Central memory CD8-positive, alpha-beta T cell (primary cell): ENCODE measurements at regions not wholly inside any gene's neighbourhood (a gene's known extent, or its start where the extent isn't known, plus 50 kb on each side); places are given as distances from the start of the nearest gene placed in this dataset.

Experiments used
- ATAC-seq: fragments of 150-1000 bp; cut with Tn5 transposase; replicated peaks from 2 replicates; pipeline ENCODE4 v1.10.0; 2022; ENCODE audit warnings: mild to moderate bottlenecking, moderate FRiP score, moderate number of reproducible peaks; ENCODE audit not compliant: poor library complexity, severe bottlenecking; ENCODE audit errors: extremely low read depth
- DNase-seq, 2 donors: peaks; one replicate each; pipeline ENCODE4 v3.0.0; 2021; ENCODE audit warnings: low spot score in 2 of 2
- H3K27ac Mint-ChIP-seq: one replicate; pipeline ENCODE4 v1.8.0; 2022; ENCODE audit warnings: low read depth, mild to moderate bottlenecking, moderate library complexity, mixed read lengths
- H3K27me3 Mint-ChIP-seq: one replicate; pipeline ENCODE4 v1.8.0; 2022; ENCODE audit warnings: mixed read lengths
- H3K36me3 Mint-ChIP-seq: one replicate; pipeline ENCODE4 v1.8.0; 2022; ENCODE audit warnings: mild to moderate bottlenecking, moderate library complexity, mixed read lengths; ENCODE audit not compliant: insufficient read depth
- H3K4me1 Mint-ChIP-seq: one replicate; pipeline ENCODE4 v1.8.0; 2022; ENCODE audit warnings: mixed read lengths
- H3K4me3 Mint-ChIP-seq: one replicate; pipeline ENCODE4 v1.8.0; 2022; ENCODE audit warnings: mild to moderate bottlenecking, moderate library complexity, mixed read lengths
- H3K9me3 Mint-ChIP-seq: one replicate; pipeline ENCODE4 v1.8.0; 2022; ENCODE audit warnings: mixed read lengths

GRCh38 chr22:48886604-48887393 lies 940.9 kb downstream of the BRD1 start:
- ATAC-seq = no peak
- H3K27ac Mint-ChIP-seq = no peak overlapping the region
- no peaks in the 10 kb centered on the region for H3K36me3 Mint-ChIP-seq

GRCh38 chr22:48885919-48886305 lies 941.8 kb downstream of the BRD1 start:
- Mint-ChIP-seq H3K27ac (no peak overlapping the region), H3K4me3 (no peak overlapping the region), H3K36me3 (no peaks in the 10 kb centered on the region), H3K9me3 (no peaks in the 10 kb centered on the region), H3K27me3 (no peaks in the 10 kb centered on the region), H3K4me1 (no peaks in the 10 kb centered on the region)
- no peak for DNase-seq
- ATAC-seq = no peak

More at GRCh38 chr22:48886604-48887393, 940.9 kb downstream of the BRD1 start:
- DNase-seq = no peak
- Mint-ChIP-seq H3K4me1 (no peaks in the 10 kb centered on the region), H3K9me3 (no peaks in the 10 kb centered on the region), H3K27me3 (no peaks in the 10 kb centered on the region), H3K4me3 (no peak overlapping the region)

GRCh38 chr22:48885271-48885918 lies 942.3 kb downstream of the BRD1 start:
- Mint-ChIP-seq H3K27me3 (no peaks in the 10 kb centered on the region), H3K4me3 (no peak overlapping the region), H3K4me1 (no peaks in the 10 kb centered on the region), H3K27ac (no peak overlapping the region), H3K36me3 (no peaks in the 10 kb centered on the region), H3K9me3 (no peaks in the 10 kb centered on the region)
- DNase-seq (no peak), ATAC-seq (no peak)

- Mint-ChIP-seq H3K27ac (no peak overlapping the region), H3K4me1 (no peaks in the 10 kb centered on the region), H3K36me3 (no peaks in the 10 kb centered on the region), H3K4me3 (no peak overlapping the region), H3K27me3 (no peaks in the 10 kb centered on the region), H3K9me3 (no peaks in the 10 kb centered on the region)
- DNase-seq (no peak), ATAC-seq (no peak)
Measured at GRCh38 chr22:48884786-48885185, 942.9 kb downstream of the BRD1 start.

- DNase-seq (no peak), ATAC-seq (no peak)
- Mint-ChIP-seq H3K4me3 (no peak overlapping the region), H3K9me3 (no peaks in the 10 kb centered on the region), H3K4me1 (no peaks in the 10 kb centered on the region), H3K36me3 (no peaks in the 10 kb centered on the region), H3K27me3 (no peaks in the 10 kb centered on the region), H3K27ac (no peak overlapping the region)
Measured at GRCh38 chr22:48884324-48884723, 943.3 kb downstream of the BRD1 start.

- no peaks in the 10 kb centered on the region for H3K9me3 Mint-ChIP-seq
- H3K27me3 Mint-ChIP-seq = no peaks in the 10 kb centered on the region
- H3K4me1 Mint-ChIP-seq = no peaks in the 10 kb centered on the region
- no peaks in the 10 kb centered on the region for H3K36me3 Mint-ChIP-seq
- ATAC-seq (no peak), DNase-seq (no peak)
- no peak overlapping the region for H3K4me3 Mint-ChIP-seq
- H3K27ac Mint-ChIP-seq = no peak overlapping the region
Measured at GRCh38 chr22:48883211-48883960, 944.3 kb downstream of the BRD1 start.

- H3K27ac Mint-ChIP-seq = no peak overlapping the region
- H3K4me3 Mint-ChIP-seq = no peak overlapping the region
- DNase-seq = no peak
- H3K36me3 Mint-ChIP-seq = no peaks in the 10 kb centered on the region
- H3K9me3 Mint-ChIP-seq = no peaks in the 10 kb centered on the region
- H3K4me1 Mint-ChIP-seq = no peaks in the 10 kb centered on the region
- no peak for ATAC-seq
- H3K27me3 Mint-ChIP-seq = no peaks in the 10 kb centered on the region
Measured at GRCh38 chr22:48882636-48883200, 945.0 kb downstream of the BRD1 start.

GRCh38 chr22:48881326-48881980 lies 946.2 kb downstream of the BRD1 start:
- no peak for DNase-seq
- Mint-ChIP-seq H3K4me3 (no peak overlapping the region), H3K27me3 (no peaks in the 10 kb centered on the region), H3K36me3 (no peaks in the 10 kb centered on the region), H3K27ac (no peak overlapping the region), H3K9me3 (no peaks in the 10 kb centered on the region), H3K4me1 (no peaks in the 10 kb centered on the region)
- no peak for ATAC-seq

GRCh38 chr22:48880749-48881148 lies 946.9 kb downstream of the BRD1 start:
- H3K27me3 Mint-ChIP-seq = no peaks in the 10 kb centered on the region
- H3K9me3 Mint-ChIP-seq = no peaks in the 10 kb centered on the region
- ATAC-seq = no peak
- DNase-seq = no peak
- H3K27ac Mint-ChIP-seq = no peak overlapping the region
- no peaks in the 10 kb centered on the region for H3K36me3 Mint-ChIP-seq
- no peak overlapping the region for H3K4me3 Mint-ChIP-seq
- no peaks in the 10 kb centered on the region for H3K4me1 Mint-ChIP-seq

- Mint-ChIP-seq H3K4me3 (no peak overlapping the region), H3K27ac (no peak overlapping the region), H3K9me3 (no peaks in the 10 kb centered on the region), H3K36me3 (no peaks in the 10 kb centered on the region), H3K4me1 (no peaks in the 10 kb centered on the region), H3K27me3 (peaks cover 11% of the 10 kb centered on the region)
- no peak for ATAC-seq
- no peak for DNase-seq
Measured at GRCh38 chr22:48876951-48877350, 950.7 kb downstream of the BRD1 start.

- ATAC-seq (no peak), DNase-seq (no peak)
- no peaks in the 10 kb centered on the region for H3K4me1 Mint-ChIP-seq
- no peak overlapping the region for H3K27ac Mint-ChIP-seq
- H3K27me3 Mint-ChIP-seq = peaks cover 11% of the 10 kb centered on the region
- peaks cover 6% of the 10 kb centered on the region for H3K9me3 Mint-ChIP-seq
- no peaks in the 10 kb centered on the region for H3K36me3 Mint-ChIP-seq
- H3K4me3 Mint-ChIP-seq = no peak overlapping the region
Measured at GRCh38 chr22:48874956-48875355, 952.7 kb downstream of the BRD1 start.

- no peak overlapping the region for H3K27ac Mint-ChIP-seq
- peaks cover 11% of the 10 kb centered on the region for H3K27me3 Mint-ChIP-seq
- H3K36me3 Mint-ChIP-seq = no peaks in the 10 kb centered on the region
- ATAC-seq = no peak
- no peak for DNase-seq
- no peaks in the 10 kb centered on the region for H3K4me1 Mint-ChIP-seq
- H3K4me3 Mint-ChIP-seq = no peak overlapping the region
- H3K9me3 Mint-ChIP-seq = peaks cover 8% of the 10 kb centered on the region
Measured at GRCh38 chr22:48873191-48873520, 954.5 kb downstream of the BRD1 start.
